ENCODE measurements at regions not wholly inside any gene's neighbourhood (a gene's known extent, or its start where the extent isn't known, plus 50 kb on each side); places are given as distances from the start of the nearest gene placed in this dataset.

- TF ChIP-seq CTCF (IDR thresholded peaks at IDR 0.05; ENCODE audit: low read length) (no peak), EZH2 (optimal IDR thresholded peaks at IDR 0.05; ENCODE audit: low read depth, low read length) (no peak), EZH2phosphoT487 (IDR thresholded peaks at IDR 0.05; ENCODE audit: low read length) (no peak)
These were observed 342.9 kb upstream of the RPS23 start for GRCh38 chr5:82620957-82621600.

Measured in MM.1S (cell line).